Stimulated activated naive CD8-positive, alpha-beta T cell treated with anti-CD3 and anti-CD28 coated beads, Interleukin-15, Interleukin-2, amounts not matched to agents 100 U/mL and 50 U/mL, for 24 hours (primary cell): ENCODE measurements at regions not wholly inside any gene's neighbourhood (a gene's known extent, or its start where the extent isn't known, plus 50 kb on each side); places are given as distances from the start of the nearest gene placed in this dataset.
"Not testable (repeated sequence)": the region's sequence is repeated elsewhere in the genome, so short reads cannot be mapped to it uniquely, and the experiment has no call there.

Experiments
- ATAC-seq: fragments of 150-1000 bp; cut with Tn5 transposase; one replicate; pipeline ENCODE4 v1.10.0; 2021
- DNase-seq: peaks from one replicate; pipeline ENCODE4 v3.0.0; 2021

DNA sequence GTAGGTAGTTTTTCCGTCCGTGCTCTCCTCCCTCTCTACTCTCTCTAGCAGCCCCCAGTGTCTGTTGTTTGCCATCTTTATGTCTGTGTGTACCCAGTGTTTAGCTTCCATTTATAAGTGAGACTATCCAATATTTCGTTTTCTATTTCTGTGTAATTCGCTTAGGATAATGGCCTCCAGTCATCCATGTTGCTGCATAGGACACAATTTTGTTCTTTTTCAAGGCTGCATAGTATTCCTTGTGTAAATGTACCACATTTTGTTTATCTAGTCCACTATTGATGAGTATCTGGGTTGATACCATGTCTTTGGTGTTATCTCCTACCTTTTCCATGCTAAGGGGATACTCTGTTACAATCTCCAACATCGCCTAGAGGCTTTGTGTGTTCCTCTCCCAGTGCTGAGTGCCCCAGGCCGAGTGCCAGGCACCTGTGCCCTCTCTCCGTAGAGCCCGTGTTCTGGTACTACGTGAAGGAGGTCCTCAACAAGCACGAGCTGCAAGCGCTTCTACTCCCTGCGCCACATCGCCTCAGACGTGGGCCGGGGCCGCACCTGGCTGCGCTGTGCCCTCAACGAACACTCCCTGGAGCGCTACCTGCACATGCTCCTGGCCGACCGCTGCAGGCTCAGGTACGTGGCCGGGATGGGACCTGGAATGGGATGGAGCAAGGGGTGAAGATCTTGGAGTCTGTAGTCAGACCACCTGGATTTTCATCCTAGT, 51.0 kb downstream of the NPIPB11 start:
- not testable (repeated sequence) for ATAC-seq, DNase-seq

DNA sequence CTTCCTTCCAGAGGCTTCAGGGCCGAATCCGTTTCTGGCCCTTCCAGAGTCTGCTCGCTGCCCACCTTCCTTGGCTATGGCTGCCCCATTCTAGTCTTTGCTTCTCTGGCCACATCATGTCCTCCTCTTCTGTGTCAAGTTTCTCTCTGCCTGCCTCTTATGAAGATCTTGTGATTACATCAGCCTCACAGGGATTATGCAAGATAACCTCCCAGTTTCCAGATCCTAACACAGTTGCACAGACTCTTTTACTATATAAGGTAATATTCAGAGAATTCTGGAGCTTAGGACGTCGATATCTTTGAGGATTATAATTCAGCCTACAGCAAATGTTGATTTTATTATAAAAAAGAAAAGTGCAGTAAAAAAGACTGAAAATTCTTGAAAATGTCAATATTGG, 52.1 kb downstream of the NPIPB11 start:
- not testable (repeated sequence) for DNase-seq, ATAC-seq

DNA sequence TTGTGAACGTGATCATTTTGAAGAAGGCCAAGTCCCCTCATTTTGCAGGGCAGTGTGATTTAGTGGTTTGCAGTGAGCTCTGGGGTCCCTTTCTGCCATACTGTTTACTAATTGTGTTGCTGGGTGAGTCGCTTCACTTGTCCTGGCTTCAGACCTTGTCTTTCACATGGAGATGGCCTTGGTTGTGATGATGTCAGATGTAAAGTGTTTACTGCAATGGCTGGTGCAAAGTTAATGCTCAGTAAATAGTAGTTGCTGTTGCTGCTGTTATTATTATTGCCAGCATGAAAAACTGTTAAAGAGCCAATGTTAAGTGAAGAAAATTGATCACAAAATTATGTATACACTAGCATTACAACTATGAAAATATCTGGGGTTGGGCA, 53.9 kb downstream of the NPIPB11 start:
- not testable (repeated sequence) for DNase-seq, ATAC-seq

DNA sequence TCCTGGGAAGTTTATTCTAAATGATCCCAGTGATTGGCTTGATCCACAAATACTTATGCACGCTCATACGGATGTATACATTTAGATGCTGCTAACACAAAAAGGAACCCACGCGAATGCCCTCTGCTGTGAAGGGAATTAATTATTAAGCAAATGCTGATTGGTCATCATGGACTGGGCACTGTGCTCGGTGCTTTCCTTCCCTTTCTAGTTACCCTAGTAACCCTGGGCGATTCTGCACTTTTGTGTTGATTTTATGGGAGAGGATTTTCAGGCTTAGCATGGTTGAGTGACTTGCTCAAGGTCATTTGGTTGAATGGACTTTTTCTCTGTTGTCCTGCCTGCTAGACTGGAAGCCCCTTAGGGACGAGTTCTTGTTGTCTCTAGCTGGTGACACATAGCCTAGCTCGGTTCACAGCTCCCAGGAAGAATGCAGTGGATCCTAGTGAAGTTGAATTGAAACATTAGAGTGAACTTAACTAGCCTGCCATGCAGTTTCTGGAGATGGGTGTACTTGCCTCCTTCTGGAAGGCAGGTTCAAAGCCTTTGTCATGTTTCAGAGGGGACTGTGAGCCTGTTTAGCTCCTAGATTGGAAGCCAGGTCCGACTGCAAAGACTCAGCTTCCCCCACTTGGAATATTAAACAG, 54.4 kb downstream of the NPIPB11 start:
- ATAC-seq = not testable (repeated sequence)

DNA sequence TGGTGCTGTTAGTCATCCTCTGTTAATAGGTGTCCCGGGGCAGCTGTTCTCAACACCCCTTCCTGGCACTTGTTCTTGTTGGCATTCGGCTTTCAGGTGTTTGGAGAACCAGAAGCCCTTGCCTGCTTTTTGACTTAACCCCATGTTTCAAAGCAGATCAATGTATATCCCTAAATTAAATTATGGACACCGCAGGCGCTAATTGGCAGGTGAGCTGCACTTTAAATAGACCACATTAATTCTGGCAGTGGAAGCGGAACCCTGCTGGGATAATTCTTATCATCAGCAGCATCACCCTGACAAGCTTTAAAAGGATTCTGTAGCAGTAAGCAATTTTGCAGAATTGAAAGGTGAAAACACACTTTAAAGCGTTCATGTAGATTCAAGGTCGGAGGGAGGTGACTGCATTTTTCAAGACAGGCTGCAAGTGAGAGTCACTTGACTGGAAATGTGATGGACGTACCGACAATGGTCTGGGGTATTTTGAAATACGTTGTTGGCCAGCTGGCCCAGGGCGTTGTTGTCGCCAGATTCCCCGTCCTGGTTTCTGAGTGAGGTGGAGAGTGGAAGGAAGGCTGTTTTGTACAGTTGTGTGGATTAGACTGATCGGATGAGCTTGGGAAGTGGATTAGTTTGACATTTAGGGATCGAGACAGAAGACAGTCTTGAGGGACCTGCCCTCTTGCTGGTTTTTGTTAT, 55.1 kb downstream of the NPIPB11 start:
- ATAC-seq, DNase-seq: not testable (repeated sequence)

More for the DNA sequence above, 54.4 kb downstream of the NPIPB11 start:
- DNase-seq = not testable (repeated sequence)

DNA sequence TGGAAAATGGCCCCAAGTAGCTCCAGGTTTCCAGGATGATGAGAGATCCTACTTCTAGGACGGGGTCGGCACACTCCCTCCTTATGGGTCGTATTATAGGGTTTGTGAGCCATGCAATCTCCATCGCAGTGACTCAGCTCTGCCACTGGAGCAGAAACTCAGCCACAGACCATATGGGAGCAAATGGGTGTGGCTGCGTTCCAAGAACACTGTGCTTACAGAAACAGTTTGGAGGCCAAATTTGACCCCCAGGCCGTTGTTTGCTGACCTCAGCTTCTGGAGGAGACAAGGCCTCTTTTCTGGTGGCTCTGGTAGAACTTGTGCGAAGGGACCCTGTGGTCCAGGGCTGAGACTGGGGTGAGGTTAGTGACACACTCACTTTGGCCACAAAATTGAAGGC, 56.5 kb downstream of the NPIPB11 start:
- not testable (repeated sequence) for DNase-seq, ATAC-seq

DNA sequence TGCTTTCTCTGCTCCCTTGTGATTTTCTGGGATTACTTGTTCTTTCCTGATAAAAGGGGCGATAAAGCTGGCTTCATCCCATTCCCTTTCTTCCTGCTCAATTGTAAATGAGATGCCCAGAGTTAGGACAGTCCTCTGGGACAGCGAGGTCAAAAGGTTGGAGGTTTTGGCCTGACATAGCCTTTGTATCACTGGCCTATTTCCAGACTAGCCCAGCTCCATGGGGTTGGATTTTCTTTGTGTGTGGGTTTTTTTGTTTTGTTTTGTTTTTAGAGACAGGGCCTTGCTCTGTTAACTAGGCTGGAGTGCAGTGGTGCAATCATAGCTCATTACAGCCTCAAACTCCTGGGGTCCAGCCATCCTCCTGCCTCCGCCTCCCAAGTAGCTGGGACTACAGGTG, 57.8 kb downstream of the NPIPB11 start:
- not testable (repeated sequence) for DNase-seq, ATAC-seq

DNA sequence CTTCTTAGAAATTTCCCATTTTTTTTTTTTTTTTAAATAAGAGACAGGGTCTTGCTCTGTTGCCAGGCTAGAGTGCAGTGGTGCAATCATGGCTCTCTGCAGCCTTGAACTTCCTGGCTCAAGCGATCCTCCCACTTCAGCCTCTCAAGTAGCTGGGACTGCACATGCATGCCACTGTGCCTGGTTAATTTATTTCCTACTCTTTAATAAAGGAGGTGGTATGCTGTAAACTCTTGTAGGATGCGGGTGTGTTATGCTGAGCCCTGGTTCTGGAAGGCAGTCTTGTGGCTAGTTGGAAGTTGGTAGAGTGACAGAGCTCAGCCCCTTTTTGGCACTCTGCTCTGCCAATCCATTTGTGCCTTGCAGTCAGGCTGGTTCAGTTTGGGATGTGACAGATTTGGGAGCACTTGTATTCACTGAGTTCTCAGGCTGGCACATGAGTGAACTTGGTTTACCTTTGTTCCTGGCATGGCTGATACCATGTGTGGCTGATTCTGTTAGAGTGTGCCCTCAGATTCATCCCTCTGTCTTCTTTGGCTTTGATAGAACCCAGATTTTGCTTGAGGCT, 58.3 kb downstream of the NPIPB11 start:
- not testable (repeated sequence) for DNase-seq, ATAC-seq

DNA sequence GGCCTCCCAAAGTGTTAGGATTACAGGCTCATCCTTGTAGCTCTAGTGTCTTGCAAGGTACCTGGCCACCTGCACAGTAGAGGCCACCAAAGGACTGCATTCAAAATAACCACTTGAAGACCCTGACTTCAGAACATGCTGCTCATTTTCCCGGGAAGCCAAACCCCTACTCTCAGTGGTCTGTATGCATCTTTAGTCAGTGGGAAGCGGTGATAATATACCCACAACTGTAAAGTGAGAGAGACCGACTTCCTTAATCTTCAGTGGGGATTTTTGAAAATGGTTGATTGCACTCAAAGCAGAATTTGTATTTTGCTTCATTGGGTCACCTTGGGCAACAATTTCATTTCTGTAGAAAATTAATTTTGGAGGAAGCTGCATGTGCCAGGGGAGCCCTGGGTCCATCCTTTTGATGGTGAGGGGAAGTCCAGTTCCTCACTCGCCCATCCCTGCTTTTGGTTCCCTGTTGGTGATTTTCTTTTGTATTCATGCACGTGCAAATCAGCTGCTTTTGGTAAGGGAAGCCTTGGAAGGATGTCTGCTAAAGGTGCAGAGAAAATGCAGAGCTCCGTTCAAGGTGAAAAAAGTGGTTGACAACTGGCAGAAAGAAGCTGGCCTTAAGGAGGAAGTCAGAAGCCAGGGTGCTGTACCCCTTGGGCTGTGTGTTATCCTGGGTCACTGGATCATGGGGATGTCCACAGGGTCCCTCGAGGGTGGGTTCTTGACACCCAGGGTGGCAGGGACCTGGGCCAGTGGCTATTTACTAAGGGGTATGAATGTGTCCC, 59.5 kb downstream of the NPIPB11 start:
- ATAC-seq, DNase-seq: not testable (repeated sequence)

DNA sequence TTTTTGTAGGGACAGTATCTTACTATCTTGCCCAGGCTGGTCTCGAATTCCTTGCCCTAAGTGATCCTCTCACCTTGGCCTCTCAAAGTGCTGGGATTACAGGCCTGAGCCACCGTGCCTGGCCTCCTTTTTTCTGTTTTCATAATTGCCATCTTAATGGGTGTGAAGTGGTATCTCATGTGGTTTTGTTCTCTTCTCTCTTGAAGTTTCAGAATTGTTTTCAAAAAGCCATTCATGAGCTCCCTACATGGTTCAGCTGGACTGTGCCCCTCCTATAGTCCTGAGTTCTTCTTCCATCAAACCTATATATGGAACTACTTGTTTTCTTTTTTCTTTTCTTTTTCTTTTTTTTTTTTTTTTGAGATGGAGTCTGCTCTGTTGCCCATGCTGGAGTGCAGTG, 60.3 kb downstream of the NPIPB11 start:
- DNase-seq = not testable (repeated sequence)
- peak; percentile 45 for ATAC-seq

DNA sequence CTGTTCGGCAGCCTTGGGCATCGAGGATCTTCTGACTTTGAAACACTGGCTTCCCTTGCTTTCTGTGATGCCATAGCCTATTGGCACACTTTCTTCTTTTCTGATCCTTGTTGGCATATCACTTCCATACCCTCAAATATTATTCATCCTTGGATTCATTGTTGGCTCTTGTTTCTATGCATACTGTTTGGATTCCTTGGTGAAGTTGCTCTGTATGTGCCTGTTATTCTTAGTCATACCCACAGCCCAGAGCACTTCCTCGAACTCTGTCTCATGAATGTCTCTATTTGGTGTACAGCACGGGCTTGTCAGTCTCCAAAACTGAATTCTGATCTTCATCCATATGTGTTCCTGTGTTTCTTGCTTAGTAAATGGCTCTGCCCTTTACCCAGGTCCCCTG, 63.6 kb downstream of the NPIPB11 start:
- DNase-seq, ATAC-seq: not testable (repeated sequence)

DNA sequence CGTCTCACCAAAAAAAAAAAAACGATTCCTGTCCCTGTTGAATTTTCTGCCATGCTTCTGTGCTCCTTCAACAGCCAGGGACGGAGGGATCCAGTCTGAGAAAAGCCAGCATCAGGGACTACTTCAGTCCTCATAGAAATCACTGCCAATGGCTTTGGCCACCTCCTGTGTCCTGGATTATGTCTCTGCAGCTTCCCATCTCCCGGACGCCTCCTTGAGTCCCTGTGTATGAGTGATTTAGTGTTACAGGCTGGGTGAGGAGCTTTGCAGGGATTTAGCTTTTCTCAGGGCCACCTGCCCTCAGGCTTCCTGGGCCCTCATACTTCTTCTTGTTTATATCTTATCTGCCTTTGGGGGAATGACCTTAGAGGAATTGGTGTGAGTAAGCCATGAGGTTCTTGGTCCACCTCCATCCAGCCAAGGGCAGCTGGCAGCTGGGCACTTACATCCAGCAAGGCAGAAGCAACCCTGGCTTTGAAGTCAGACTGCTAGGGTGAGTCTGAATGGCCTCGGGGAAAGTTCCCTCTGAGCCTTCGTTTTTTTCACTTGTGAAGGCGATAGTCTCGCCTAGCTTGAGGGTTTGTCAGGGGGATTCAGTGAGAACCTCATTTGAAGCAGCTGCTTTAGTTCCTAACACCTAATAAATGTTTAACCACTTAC, 65.6 kb downstream of the NPIPB11 start:
- ATAC-seq, DNase-seq: not testable (repeated sequence)

DNA sequence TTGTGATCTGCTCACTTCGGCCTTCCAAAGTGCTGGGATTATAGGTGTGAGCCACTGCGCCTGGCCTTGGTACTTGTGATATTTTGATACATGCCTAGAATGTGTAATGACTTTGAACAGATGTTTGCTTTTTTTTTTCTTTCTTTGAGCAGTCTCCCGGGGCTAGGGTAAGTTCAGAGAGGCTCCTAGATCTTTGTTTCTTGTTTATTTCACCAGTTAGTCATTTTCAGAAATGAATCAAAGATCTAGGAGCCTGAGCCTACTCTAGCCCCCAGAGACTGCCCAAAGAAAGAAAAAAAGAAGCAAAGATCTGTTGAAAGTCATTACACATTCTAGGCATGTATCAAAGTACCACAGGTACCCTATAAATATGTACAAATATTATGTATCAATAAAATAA, 66.3 kb downstream of the NPIPB11 start:
- DNase-seq, ATAC-seq: not testable (repeated sequence)

DNA sequence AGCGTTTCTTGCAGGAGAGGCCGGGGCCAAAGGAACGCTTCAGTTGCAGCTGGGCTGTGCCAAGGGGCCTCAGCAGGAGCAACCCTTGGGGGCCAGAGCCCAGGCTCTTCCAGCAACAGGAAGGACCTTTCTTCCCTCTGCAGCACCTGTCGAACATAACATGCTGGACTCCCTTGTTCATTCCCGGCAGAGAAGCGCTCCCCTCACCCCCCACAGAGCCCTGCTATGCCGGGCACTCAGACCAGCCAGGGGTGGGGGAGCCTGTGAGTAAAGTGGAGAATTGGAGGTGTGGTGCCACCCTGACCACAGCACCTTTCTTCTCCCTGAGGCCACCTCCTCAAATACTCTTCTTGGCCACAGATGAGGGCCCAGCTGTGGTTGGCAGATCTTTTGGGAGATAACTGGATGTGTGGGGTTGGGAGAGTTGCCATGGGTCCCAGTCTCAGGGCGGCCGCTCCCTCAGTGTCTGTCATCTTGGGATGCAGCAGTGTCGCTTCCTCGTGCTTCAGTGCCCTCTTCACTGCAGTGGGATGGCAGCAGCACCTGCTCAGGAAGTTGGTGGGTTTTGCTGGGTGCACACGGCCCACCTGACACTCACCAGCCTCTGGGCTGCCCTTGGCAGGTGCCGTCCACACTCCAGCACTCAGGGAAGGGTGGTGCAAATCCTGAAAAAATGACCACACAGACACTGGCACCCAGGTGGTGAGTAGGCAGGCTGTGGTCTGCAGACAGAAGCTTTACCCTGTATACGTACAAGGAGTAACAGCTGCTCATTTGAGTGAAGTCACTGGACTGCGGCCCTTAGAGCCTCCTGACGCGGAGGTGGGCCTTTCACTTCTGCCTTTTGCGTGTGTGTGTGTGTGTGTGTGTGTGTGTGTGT, 67.5 kb downstream of the NPIPB11 start:
- ATAC-seq = peak; percentile 56
- DNase-seq = not testable (repeated sequence)

DNA sequence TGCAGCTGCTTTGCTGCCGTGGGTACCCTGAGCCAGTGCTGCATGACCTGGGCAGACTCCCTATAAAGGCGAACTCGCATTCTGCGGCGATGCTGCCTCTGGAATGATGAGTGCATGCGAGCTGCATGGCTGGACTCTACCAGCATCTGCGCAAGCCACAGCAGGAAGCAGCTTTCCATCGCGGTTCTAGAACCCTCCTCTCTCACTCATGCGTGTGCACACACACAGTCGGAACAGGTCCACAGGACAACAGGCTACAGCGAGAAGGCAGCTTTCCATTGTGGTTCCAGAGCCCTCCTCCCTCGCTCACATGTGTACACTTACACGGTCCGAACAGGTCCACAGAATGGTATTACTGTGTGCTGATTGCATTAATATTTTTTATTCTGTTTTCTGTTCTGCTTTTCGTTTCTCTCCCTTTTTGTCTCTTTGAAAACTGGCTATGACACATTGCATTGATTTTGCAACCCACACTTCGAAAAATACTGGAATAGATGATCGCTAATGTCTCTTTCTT, 69.1 kb downstream of the NPIPB11 start:
- not testable (repeated sequence) for DNase-seq
- ATAC-seq = peak; percentile 30

DNA sequence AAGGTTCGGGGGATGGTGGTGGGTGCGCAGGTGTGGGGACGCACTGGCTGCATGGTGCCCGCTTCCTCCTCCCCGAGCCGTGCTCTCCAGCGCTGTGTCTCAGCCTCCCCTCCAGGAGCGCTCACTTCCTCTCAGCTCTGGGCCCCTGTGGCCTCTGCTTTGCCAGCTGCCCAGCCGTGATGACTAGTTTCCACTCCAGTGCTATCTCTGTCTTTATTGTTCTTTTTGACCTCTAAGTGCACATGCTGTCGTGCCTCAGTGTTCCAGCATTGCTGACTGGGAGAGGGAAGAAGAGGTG, 71.0 kb downstream of the NPIPB11 start:
- not testable (repeated sequence) for ATAC-seq, DNase-seq

DNA sequence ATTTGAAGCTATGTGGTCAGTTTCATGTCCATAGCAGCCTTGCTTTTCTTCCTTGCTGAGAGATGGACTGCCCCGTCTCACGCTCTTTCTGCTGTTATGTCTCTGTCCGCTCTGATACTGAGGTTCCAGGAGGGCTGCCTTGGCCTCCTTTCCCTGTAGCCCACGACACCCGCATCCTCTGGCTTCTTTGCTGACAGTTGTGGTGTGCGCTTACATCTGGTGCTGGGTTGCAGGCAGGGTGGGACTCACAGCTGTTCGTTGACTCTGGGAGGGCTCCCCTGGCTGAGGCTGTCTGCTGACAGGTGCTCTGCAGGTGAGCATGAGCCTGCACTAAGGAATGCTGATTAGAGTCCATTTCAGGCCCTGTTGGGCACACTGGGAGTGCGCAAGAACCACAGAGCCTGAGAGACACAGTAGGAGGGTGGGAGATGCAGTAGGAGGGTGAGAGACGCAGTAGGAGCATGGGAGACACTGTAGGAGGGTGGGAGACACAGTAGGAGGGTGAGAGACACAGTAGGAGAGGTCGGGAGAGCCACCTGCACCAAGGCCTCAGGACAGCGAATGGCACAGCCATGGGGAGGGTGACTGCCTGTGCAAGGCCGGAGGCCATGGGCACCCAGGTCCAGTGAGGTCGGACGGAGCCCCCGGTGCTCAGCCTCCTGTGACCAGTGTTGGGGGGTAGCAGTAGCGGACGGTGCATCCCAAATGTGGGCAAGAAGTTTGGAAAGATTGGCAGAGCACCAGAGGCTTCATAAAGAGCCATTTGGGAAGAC, 71.5 kb downstream of the NPIPB11 start:
- ATAC-seq, DNase-seq: not testable (repeated sequence)

DNA sequence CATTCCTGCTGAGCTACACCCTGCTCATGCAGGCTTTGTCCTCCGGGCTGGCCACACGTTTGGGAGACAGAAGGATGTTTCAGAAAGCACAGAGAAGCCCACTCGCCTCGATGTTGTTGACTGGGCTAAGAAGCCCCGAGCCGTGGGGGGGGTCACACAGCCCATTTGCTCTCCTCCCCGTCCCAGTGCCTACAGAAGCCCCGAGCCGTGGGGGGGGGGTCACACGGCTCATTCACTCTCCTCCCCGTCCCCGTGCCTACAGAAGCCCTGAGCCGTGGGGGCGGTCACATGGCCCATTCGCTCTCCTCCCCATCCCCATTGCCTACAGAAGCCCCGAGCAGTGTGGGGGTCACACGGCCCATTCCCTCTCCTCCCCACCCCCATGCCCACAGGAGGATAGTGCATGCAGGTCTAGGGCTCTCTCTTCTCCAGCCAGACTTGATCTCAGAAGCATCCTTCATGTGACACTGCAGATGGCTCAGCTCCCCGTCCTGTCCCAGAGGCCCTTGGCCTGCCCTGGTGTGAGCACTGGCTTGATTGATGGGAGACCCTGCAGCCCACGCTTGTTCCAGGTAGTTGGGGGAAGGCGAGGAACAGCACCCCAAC, 72.9 kb downstream of the NPIPB11 start:
- not testable (repeated sequence) for DNase-seq, ATAC-seq

DNA sequence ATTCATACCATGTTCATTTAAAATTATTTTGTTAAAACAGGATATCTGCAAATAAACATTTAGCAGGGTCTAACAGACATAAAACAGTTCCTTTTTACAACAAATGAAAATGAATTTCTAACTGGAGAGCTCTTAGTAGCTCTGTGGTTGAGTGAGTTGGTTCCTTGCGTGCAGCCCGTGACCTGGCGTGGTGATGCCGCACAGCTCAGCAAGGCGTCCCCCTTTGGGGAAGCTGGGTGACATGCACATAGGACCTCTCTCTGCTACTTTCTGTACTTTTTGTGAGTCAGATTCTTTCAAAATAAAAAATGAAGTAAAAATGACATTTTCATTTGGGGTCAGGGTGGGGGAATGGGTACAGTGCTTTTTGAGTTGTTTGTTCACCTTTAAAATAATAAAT, 75.9 kb downstream of the NPIPB11 start:
- not testable (repeated sequence) for DNase-seq, ATAC-seq
